Bronchial epithelial cell (primary cell): ENCODE measurements at regions not wholly inside any gene's neighbourhood (a gene's known extent, or its start where the extent isn't known, plus 50 kb on each side); places are given as distances from the start of the nearest gene placed in this dataset.

Experiments
- DNase-seq: peaks from one replicate; pipeline ENCODE4 v3.0.0-alpha.2; 2010; ENCODE audit warnings: low read depth
- FAIRE-seq: peaks from 2 replicates; lab custom pipeline; 2011; peaks lifted over from hg19 to GRCh38; lab: Jason Lieb, UNC
- H3K27me3 ChIP-seq: 2 replicates; pipeline ENCODE4 v1.5.1; 2011; ENCODE audit warnings: low read length; ENCODE audit not compliant: control insufficient read depth, insufficient read depth
- H3K36me3 ChIP-seq: 2 replicates; pipeline ENCODE4 v1.5.1; 2011; ENCODE audit warnings: low read length; ENCODE audit not compliant: control insufficient read depth, insufficient read depth
- H3K4me3 ChIP-seq: 2 replicates; pipeline ENCODE4 v1.5.1; 2011; ENCODE audit warnings: mild to moderate bottlenecking, low read depth, low read length, control low read depth
- TF ChIP-seq, protein P1 (sequence below): IDR thresholded peaks from 2 replicates; pipeline ENCODE4 v1.5.1; 2011; ENCODE audit warnings: mild to moderate bottlenecking, moderate library complexity, low read length, control low read depth, inconsistent platforms; ENCODE audit not compliant: insufficient read depth, severe bottlenecking

DNA sequence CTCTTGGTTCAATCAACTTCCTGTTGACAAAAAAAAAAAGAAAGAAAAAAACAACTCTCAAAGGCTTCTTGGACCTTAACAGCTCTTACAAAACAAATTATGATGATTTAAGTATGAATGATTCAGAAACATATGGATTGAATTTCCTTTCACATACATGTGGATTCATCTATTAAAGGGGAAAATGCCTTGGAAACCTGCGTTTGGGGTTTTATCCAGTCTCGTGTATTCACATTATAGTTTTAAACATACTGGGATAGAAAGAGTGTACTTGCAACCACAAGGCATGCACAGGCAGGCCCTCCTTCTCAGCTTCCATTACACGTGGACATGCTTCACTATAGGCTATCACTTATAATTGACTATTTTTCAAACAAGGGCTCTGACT, 286.7 kb downstream of the INHBA start:
- DNase-seq (peak; percentile 82), FAIRE-seq (no peak)
- Histone ChIP-seq H3K36me3 (no peaks in the 10 kb centered on the region), H3K4me3 (no peak overlapping the region), H3K27me3 (no peaks in the 10 kb centered on the region)
- TF ChIP-seq, protein P1, sequence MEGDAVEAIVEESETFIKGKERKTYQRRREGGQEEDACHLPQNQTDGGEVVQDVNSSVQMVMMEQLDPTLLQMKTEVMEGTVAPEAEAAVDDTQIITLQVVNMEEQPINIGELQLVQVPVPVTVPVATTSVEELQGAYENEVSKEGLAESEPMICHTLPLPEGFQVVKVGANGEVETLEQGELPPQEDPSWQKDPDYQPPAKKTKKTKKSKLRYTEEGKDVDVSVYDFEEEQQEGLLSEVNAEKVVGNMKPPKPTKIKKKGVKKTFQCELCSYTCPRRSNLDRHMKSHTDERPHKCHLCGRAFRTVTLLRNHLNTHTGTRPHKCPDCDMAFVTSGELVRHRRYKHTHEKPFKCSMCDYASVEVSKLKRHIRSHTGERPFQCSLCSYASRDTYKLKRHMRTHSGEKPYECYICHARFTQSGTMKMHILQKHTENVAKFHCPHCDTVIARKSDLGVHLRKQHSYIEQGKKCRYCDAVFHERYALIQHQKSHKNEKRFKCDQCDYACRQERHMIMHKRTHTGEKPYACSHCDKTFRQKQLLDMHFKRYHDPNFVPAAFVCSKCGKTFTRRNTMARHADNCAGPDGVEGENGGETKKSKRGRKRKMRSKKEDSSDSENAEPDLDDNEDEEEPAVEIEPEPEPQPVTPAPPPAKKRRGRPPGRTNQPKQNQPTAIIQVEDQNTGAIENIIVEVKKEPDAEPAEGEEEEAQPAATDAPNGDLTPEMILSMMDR = no peak

- FAIRE-seq (no peak), DNase-seq (peak; percentile 75)
- Histone ChIP-seq H3K4me3 (no peak overlapping the region), H3K27me3 (no peaks in the 10 kb centered on the region), H3K36me3 (no peaks in the 10 kb centered on the region)
- TF ChIP-seq, protein P1 = no peak
Measured at GRCh38 chr7:41415471-41416207, 287.3 kb downstream of the INHBA start.

DNA sequence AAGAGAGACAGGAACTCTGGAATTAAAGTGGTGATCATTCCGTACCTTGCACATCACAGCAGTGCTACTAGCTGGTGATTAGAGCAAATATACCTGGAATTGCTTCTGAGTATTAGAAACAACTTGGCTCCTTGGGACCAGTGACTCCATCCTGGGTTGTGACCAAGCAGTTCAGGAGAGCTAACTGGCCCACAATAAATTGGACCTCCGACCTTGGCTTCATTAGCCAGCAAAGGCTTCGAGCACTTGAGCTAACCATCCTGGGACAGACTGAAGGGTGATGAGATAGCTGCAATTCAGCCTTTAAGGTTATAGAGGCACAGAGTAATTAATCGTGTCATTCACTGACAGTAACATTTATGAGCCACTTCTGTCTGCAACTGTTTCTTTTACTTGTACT, 287.8 kb downstream of the INHBA start:
- DNase-seq = no peak
- TF ChIP-seq, protein P1 = no peak
- H3K36me3 ChIP-seq = no peaks in the 10 kb centered on the region
- H3K27me3 ChIP-seq = no peaks in the 10 kb centered on the region
- H3K4me3 ChIP-seq = no peak overlapping the region
- no peak for FAIRE-seq

DNA sequence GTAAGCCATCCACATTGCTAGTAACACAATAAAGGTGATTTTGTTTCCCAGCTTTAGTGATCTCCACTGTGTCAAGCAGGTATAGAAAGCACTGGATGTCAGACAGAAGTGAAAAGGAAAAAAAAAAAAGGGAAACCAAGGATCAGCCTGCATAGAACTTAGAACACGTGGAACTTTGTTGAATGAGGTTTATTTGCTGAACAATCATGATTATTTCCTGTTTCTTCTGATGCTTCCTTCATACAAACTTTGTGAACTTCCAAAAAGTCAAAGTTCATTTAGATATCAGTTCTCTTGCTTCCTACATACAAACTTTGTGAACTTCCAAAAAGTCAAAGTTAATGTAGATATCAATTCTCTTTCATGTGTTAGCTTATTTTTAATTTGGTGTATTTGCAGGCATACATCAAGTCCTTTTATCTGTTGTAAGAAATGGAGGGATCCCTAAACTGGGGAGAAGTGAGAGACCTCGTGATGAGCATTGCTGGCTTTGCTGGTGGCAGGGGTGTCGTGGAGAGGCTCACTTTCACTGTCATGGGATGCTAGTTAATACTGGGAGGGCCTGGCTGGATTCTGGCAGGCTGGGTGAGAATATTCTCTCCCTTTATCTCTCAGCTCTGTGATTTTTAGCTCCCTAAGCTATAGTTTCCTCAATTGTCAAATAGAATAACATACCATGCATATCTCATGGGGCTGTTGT, 298.4 kb downstream of the INHBA start:
- no peak for DNase-seq
- TF ChIP-seq, protein P1 = no peak
- FAIRE-seq = no peak
- H3K36me3 ChIP-seq = no peaks in the 10 kb centered on the region
- no peak overlapping the region for H3K4me3 ChIP-seq
- H3K27me3 ChIP-seq = no peaks in the 10 kb centered on the region

DNA sequence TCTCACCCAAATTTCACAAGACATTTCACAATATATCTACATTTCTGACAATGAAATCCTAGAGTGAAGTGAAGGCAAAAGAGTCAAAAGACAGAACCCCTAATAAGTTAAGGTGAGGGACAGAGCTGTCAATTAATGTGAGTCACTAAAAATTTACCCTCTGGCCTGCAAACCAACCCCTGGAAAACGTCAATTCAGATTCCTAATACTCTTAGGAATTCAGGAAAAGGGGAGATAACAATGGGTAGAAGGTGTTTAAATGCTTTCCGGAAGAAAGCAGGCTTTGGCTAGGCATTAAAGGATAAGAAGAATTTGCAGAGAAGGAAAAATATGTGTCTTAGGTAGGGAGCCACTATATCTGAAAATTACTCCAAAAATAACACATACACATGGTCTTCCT, 299.6 kb downstream of the INHBA start:
- TF ChIP-seq, protein P1 = no peak
- FAIRE-seq (no peak), DNase-seq (peak; percentile 66)
- Histone ChIP-seq H3K27me3 (no peaks in the 10 kb centered on the region), H3K36me3 (no peaks in the 10 kb centered on the region), H3K4me3 (no peak overlapping the region)
